HFF-Myc (cell line): ENCODE measurements at regions not wholly inside any gene's neighbourhood (a gene's known extent, or its start where the extent isn't known, plus 50 kb on each side); places are given as distances from the start of the nearest gene placed in this dataset.

Experiments used
- DNase-seq: peaks from one replicate; pipeline ENCODE4 v3.0.0-alpha.2; 2011; ENCODE audit warnings: low read depth; ENCODE audit errors: extremely low read depth
- H3K4me3 ChIP-seq: replicated peaks from 2 replicates; pipeline ENCODE4 v1.5.1; 2011; ENCODE audit warnings: low read depth, mild to moderate bottlenecking, control low read depth, low read length
- CTCF ChIP-seq: IDR thresholded peaks from 2 replicates; pipeline ENCODE4 v1.5.1; 2012; ENCODE audit warnings: mild to moderate bottlenecking, low read depth, low read length, control low read depth; ENCODE audit errors: missing control alignments

- no peak overlapping the region for H3K4me3 ChIP-seq
- no peak for TF ChIP-seq CTCF
- DNase-seq = no peak
Measured at GRCh38 chr2:8569332-8569930, 112.4 kb upstream of the ID2 start.

- H3K4me3 ChIP-seq = no peak overlapping the region
- no peak for TF ChIP-seq CTCF
- DNase-seq = no peak
Measured at GRCh38 chr2:8570637-8571036, 111.2 kb upstream of the ID2 start.

GRCh38 chr2:8571301-8571791, 110.5 kb upstream of the ID2 start:
- TF ChIP-seq CTCF = no peak
- H3K4me3 ChIP-seq = no peak overlapping the region
- DNase-seq = no peak

GRCh38 chr2:8571792-8572499, 109.9 kb upstream of the ID2 start:
- H3K4me3 ChIP-seq = no peak overlapping the region
- no peak for DNase-seq
- no peak for TF ChIP-seq CTCF

- H3K4me3 ChIP-seq = no peak overlapping the region
- no peak for DNase-seq
- TF ChIP-seq CTCF = no peak
Measured at GRCh38 chr2:8572712-8573233, 109.1 kb upstream of the ID2 start.

GRCh38 chr2:8573234-8573941, 108.5 kb upstream of the ID2 start:
- H3K4me3 ChIP-seq = no peak overlapping the region
- TF ChIP-seq CTCF = no peak
- DNase-seq = no peak
